Esophagus muscularis mucosa (tissue), 4 donors: ENCODE measurements at regions not wholly inside any gene's neighbourhood (a gene's known extent, or its start where the extent isn't known, plus 50 kb on each side); places are given as distances from the start of the nearest gene placed in this dataset.

Experiments
- EP300 ChIP-seq: sonication (generic); formaldehyde crosslinking; IDR thresholded peaks from one replicate; pipeline ENCODE4 v1.6.1; 2017; ENCODE audit warnings: antibody characterized with exemption
- POLR2A ChIP-seq: fragments of 450-650 bp; IDR thresholded peaks from one replicate; pipeline ENCODE4 v1.6.1; 2017; ENCODE audit warnings: antibody characterized with exemption, moderate library complexity, mild to moderate bottlenecking, low read depth
- POLR2AphosphoS5 ChIP-seq, 2 donors: sonication (generic); formaldehyde crosslinking; IDR thresholded peaks; one replicate each; pipeline ENCODE4 v1.6.1; 2017; ENCODE audit warnings: antibody characterized with exemption in 2 of 2
- TF ChIP-seq, protein P1 (sequence below), 3 experiments: fragments of 200-600 bp in 2 of 3; fragments of 450-650 bp in 1 of 3; sonication (generic) in 2 of 3; IDR thresholded peaks; one replicate each; pipeline ENCODE4 v1.5.1; 2017 to 2019; ENCODE audit warnings: antibody characterized with exemption in 3 of 3, mild to moderate bottlenecking in 2 of 3, moderate library complexity in 1 of 3

DNA sequence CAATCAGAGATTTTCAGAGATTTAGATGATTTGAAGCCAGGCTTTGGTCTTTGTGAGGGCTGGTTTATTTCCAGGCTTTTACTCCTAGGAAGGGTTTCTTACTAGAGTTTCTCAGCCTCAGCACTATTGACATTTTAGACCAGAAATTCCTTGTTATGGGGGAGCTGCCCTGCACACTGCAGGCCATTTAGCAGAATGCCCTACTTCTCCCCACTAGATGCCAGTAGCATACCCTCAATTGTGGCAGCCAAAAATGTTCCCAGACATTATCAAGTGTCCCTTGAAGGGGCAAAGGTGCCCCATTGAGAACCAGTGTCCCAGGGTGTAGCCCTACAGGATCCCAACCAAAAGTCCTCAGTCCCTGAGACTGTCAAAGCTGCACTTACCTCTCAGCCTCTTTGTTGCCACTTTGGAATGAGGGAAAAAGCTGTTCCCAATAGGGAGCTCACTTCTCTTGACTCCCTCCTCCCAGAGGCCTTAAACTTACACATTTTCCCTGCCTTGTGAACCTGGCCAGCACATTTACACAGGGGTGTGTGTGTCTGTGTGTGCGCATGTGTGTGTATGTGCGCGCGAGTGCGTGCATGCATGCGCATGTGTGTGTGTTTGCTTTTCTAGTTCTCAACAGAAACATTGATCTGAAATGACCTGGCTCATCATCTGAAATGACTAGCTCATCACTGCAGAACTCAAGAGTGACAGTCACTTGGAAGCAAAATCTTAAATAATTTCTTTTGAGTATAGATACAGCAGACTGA, 231.4 kb downstream of the QDPR start:
- TF ChIP-seq, protein P1, sequence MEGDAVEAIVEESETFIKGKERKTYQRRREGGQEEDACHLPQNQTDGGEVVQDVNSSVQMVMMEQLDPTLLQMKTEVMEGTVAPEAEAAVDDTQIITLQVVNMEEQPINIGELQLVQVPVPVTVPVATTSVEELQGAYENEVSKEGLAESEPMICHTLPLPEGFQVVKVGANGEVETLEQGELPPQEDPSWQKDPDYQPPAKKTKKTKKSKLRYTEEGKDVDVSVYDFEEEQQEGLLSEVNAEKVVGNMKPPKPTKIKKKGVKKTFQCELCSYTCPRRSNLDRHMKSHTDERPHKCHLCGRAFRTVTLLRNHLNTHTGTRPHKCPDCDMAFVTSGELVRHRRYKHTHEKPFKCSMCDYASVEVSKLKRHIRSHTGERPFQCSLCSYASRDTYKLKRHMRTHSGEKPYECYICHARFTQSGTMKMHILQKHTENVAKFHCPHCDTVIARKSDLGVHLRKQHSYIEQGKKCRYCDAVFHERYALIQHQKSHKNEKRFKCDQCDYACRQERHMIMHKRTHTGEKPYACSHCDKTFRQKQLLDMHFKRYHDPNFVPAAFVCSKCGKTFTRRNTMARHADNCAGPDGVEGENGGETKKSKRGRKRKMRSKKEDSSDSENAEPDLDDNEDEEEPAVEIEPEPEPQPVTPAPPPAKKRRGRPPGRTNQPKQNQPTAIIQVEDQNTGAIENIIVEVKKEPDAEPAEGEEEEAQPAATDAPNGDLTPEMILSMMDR (IDR thresholded peaks at IDR 0.05) = no peak
- TF ChIP-seq EP300 (no peak), POLR2AphosphoS5 (IDR thresholded peaks at IDR 0.05) (no peak), POLR2A (no peak)
